ENCODE measurements at regions not wholly inside any gene's neighbourhood (a gene's known extent, or its start where the extent isn't known, plus 50 kb on each side); places are given as distances from the start of the nearest gene placed in this dataset.

GRCh38 chr2:239517686-239518085 is 116.9 kb upstream of the HDAC4 start:
- intact Hi-C loops (cut with DNase I) = no loop called here
- Histone ChIP-seq H3K4me3 (no peak overlapping the region), H3K36me3 (no peaks in the 10 kb centered on the region), H3K27me3 (replicated peaks; ENCODE audit: insufficient read depth) (no peaks in the 10 kb centered on the region), H3K4me1 (replicated peaks) (no peaks in the 10 kb centered on the region), H3K9me3 (no peaks in the 10 kb centered on the region), H3K27ac (no peak overlapping the region)
- 94% methylated on average over 16 of the region's 16 CpGs for WGBS
- DNase-seq (ENCODE audit: low spot score) = no peak
- TF ChIP-seq POLR2A (IDR thresholded peaks at IDR 0.05) (no peak), CTCF (IDR thresholded peaks at IDR 0.05) (no peak), POLR2AphosphoS5 (IDR thresholded peaks at IDR 0.05) (no peak)

- Histone ChIP-seq H3K4me1 (replicated peaks) (no peaks in the 10 kb centered on the region), H3K27ac (no peak overlapping the region), H3K9me3 (no peaks in the 10 kb centered on the region), H3K36me3 (no peaks in the 10 kb centered on the region), H3K4me3 (no peak overlapping the region), H3K27me3 (replicated peaks; ENCODE audit: insufficient read depth) (no peaks in the 10 kb centered on the region)
- no peak for TF ChIP-seq CTCF (IDR thresholded peaks at IDR 0.05)
- no peak for TF ChIP-seq POLR2AphosphoS5 (IDR thresholded peaks at IDR 0.05)
- TF ChIP-seq POLR2A (IDR thresholded peaks at IDR 0.05) = no peak
- intact Hi-C loops (cut with DNase I) = no loop called here
- no peak for DNase-seq (ENCODE audit: low spot score)
- WGBS = 92% methylated on average over 11 of the region's 11 CpGs
These were observed 116.1 kb upstream of the HDAC4 start for GRCh38 chr2:239516954-239517305.

- 89% methylated on average over 13 of the region's 13 CpGs for WGBS
- Histone ChIP-seq H3K27ac (no peak overlapping the region), H3K9me3 (no peaks in the 10 kb centered on the region), H3K36me3 (no peaks in the 10 kb centered on the region), H3K27me3 (replicated peaks; ENCODE audit: insufficient read depth) (no peaks in the 10 kb centered on the region), H3K4me3 (no peak overlapping the region), H3K4me1 (replicated peaks) (no peaks in the 10 kb centered on the region)
- no peak for TF ChIP-seq CTCF (IDR thresholded peaks at IDR 0.05)
- TF ChIP-seq POLR2A (IDR thresholded peaks at IDR 0.05) = no peak
- no peak for TF ChIP-seq POLR2AphosphoS5 (IDR thresholded peaks at IDR 0.05)
- intact Hi-C loops (cut with DNase I) = no loop called here
- DNase-seq (ENCODE audit: low spot score) = no peak
These were observed 115.6 kb upstream of the HDAC4 start for GRCh38 chr2:239516286-239516953.

GRCh38 chr2:239514754-239515530 is 114.1 kb upstream of the HDAC4 start:
- intact Hi-C loops (cut with DNase I) = no loop called here
- H3K4me3 ChIP-seq = no peak overlapping the region
- H3K27ac ChIP-seq = no peak overlapping the region
- WGBS = 75% methylated on average over 24 of the region's 24 CpGs
- no peaks in the 10 kb centered on the region for H3K4me1 ChIP-seq (replicated peaks)
- no peaks in the 10 kb centered on the region for H3K27me3 ChIP-seq (replicated peaks; ENCODE audit: insufficient read depth)
- no peaks in the 10 kb centered on the region for H3K9me3 ChIP-seq
- no peak for TF ChIP-seq POLR2A (IDR thresholded peaks at IDR 0.05)
- no peak for TF ChIP-seq POLR2AphosphoS5 (IDR thresholded peaks at IDR 0.05)
- no peak for TF ChIP-seq CTCF (IDR thresholded peaks at IDR 0.05)
- no peaks in the 10 kb centered on the region for H3K36me3 ChIP-seq
- DNase-seq (ENCODE audit: low spot score) = no peak

- TF ChIP-seq POLR2AphosphoS5 (IDR thresholded peaks at IDR 0.05) = no peak
- no peak for TF ChIP-seq CTCF (IDR thresholded peaks at IDR 0.05)
- TF ChIP-seq POLR2A (IDR thresholded peaks at IDR 0.05) = no peak
- Histone ChIP-seq H3K4me1 (replicated peaks) (no peaks in the 10 kb centered on the region), H3K36me3 (no peaks in the 10 kb centered on the region), H3K27me3 (replicated peaks; ENCODE audit: insufficient read depth) (no peaks in the 10 kb centered on the region), H3K27ac (no peak overlapping the region), H3K4me3 (no peak overlapping the region), H3K9me3 (no peaks in the 10 kb centered on the region)
- intact Hi-C loops (cut with DNase I) = no loop called here
- no peak for DNase-seq (ENCODE audit: low spot score)
- WGBS = 87% methylated on average over 9 of the region's 9 CpGs
These were observed 111.2 kb upstream of the HDAC4 start for GRCh38 chr2:239512054-239512453.
